GM18517 (cell line): ENCODE measurements at regions not wholly inside any gene's neighbourhood (a gene's known extent, or its start where the extent isn't known, plus 50 kb on each side); places are given as distances from the start of the nearest gene placed in this dataset.
"Not testable (repeated sequence)": the region's sequence is repeated elsewhere in the genome, so short reads cannot be mapped to it uniquely, and the experiment has no call there.

Source experiments
- ATAC-seq: cut with Tn5 transposase; IDR thresholded peaks from one replicate; pipeline ENCODE4 v1.9.1; 2021; ENCODE audit warnings: mild to moderate bottlenecking, moderate library complexity; ENCODE audit not compliant: unreplicated experiment

GRCh38 chr3:150357923-150358607 is 50.0 kb upstream of the TSC22D2 start:
- ATAC-seq, result no peak

- no peak for ATAC-seq
These were observed 51.0 kb upstream of the TSC22D2 start for GRCh38 chr3:150357140-150357539.

GRCh38 chr3:150355574-150355973 is 52.5 kb upstream of the TSC22D2 start:
- ATAC-seq, result no peak

DNA sequence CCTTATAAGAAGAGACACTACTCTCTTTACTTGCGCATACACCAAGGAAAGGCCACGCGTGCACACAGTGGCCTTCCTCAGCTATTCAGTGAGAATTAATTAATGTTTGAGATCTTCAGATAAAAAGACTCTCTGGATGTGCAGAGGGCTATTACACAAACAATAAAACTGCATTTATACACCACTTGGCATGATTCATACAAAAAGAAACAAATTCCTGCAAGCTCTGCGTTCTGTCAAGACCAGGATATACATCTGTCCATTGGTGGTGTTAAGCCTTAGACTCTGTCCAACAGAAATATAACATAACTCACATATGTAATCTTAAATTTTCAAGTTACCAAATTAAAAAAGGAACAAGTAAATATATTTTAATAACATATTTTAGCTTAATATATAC is 55.2 kb upstream of the TSC22D2 start:
- no peak for ATAC-seq

GRCh38 chr3:150351398-150351797 is 56.7 kb upstream of the TSC22D2 start:
- ATAC-seq, result no peak

DNA sequence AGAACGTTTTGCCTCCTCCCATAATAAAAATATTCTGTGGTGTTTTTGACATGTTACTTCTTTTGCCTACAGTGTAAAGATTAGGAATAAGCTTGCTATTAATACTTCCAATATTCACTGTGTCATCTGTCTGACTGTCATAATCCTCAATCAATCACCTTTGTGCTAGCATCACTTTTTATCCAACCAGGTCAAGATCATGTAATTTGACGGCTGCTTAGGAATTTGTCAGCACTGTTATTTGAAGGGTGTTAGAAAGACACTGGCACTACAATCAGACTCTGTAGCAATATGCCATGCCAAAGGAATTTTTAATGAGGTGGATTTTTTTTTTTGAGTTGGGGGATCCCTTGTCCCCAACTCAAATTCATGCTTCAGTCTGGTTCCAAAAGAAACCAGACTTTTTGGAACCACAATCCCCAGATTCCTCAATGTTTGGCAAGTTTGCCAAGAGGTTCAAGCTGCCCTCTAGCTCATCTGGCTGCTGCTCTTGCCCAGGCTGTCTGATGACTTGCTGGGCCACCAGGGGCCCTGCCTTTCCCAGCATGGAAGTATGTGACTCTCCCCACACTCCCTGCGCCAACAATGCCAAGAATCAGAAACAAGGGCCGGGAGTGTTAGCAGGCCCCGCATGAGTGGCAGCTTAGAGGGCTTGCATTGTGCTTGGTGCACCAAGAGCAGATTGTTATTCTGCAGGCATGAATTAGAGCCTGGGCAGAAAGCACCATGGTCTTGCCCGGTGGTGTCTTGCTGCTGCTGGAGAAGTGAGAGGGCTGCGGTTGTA is 58.6 kb upstream of the TSC22D2 start:
- no peak for ATAC-seq

GRCh38 chr3:150348500-150348899 is 59.6 kb upstream of the TSC22D2 start:
- ATAC-seq, result no peak

- no peak for ATAC-seq
These were observed 60.9 kb upstream of the TSC22D2 start for GRCh38 chr3:150346981-150347863.

DNA sequence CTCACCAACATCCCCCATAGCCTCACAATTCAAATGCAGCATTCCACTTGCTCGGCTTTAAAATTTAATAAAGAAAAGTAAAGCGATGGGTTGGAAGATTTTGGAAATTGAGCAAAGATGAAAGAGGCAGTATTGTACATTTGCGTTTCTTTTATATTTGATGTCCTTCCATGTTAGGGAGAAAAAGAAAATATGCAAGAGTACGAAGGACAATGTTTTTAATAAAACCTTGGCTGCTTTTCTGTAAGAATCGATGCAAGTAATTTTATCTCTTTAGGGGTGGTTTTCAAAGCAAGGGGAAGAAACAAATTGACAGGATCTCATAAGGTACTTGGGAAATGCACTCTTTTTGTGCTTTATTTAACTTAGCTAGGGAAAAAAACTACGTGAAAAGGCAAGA is 61.8 kb upstream of the TSC22D2 start:
- no peak for ATAC-seq

GRCh38 chr3:150345021-150345538 is 63.0 kb upstream of the TSC22D2 start:
- ATAC-seq, result no peak

- ATAC-seq, result no peak
These were observed 63.9 kb upstream of the TSC22D2 start for GRCh38 chr3:150344079-150344759.

- no peak for ATAC-seq
These were observed 65.1 kb upstream of the TSC22D2 start for GRCh38 chr3:150342896-150343467.

- no peak for ATAC-seq
These were observed 66.2 kb upstream of the TSC22D2 start for GRCh38 chr3:150341891-150342290.

DNA sequence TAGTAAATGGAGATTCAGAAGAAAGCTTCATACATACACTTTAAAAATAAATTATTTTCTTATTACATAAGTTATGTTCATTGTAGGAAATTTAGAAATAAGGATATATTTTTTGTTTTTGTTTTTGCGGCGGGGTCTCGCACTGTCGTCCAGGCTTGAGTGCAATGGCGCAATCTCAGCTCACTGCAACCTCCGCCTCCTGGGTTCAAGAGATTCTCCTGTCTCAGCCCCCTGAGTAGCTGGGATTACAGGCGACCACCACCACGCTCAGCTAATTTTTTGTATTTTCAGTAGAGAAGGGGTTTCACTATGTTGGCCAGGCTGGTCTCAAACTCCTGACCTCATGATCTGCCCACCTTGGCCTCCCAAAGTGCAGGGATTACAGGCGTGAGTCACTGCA is 71.7 kb upstream of the TSC22D2 start:
- not testable (repeated sequence) for ATAC-seq

DNA sequence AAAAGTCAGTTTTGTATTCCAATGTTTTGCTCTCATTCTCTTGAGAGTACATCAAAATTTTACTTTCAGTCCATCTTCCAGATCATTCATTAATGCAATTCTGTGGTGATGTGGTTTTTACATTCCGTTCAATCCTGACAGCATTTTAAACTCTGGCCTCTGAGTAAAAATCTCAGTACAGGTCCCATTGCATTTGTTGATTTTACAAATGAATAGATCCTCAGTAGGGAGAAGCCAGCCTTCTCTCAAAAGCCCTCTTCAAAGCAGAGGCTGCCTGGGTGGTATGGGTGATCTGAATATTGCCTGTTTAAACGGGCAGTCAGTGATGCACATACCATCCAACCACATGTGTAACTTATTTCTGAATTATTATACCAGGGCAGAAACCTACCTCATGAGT is 72.5 kb upstream of the TSC22D2 start:
- ATAC-seq, result no peak

- ATAC-seq, result no peak
These were observed 73.1 kb upstream of the TSC22D2 start for GRCh38 chr3:150334974-150335373.

- ATAC-seq, result no peak
These were observed 74.6 kb upstream of the TSC22D2 start for GRCh38 chr3:150333477-150333876.

- ATAC-seq, result no peak
These were observed 76.0 kb upstream of the TSC22D2 start for GRCh38 chr3:150331978-150332568.

DNA sequence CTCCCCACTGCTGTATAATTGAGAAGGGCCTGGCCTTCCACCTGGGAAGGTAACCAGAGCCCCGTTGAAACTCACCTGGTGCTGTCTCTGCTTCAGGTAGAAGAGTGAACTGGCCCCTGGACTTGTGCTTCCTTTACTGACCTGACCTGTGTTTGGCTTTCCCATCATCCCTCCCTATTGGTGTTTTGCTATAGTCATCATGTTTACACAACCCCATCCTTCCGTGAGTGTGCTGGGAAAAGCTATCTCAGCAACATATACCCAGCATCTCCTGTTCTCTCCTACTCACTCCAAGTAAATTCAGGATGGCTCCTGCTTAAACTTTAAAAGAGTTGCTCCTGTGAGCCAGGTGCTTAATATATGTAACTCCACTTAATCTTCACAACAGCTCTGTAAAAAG is 77.2 kb upstream of the TSC22D2 start:
- ATAC-seq, result no peak

DNA sequence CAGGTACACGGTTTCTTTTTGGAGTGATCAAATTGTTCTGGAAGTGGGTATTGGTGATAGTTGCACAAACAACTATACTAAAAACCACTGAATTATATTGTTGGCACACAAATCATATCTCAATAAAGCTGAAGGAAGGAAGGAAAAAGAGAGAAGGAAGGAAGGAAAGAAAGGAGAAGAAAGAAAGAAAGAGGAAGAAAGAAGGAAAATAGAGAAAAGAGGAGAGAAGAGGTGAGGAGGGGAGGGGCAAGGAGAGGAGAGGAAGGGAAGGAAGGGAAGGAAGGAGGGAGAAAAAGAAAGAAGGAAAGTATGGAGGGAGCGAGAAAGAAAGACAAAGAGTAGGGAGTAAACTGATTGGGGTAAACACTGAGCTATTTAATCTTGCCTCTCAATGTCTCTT is 77.9 kb upstream of the TSC22D2 start:
- ATAC-seq, result no peak
